AG04450 (cell line): ENCODE measurements at regions not wholly inside any gene's neighbourhood (a gene's known extent, or its start where the extent isn't known, plus 50 kb on each side); places are given as distances from the start of the nearest gene placed in this dataset.

ENCODE experiments used
- CTCF ChIA-PET: fragments of 300-600, 350-600 bp; formaldehyde crosslinking; extraction: SDS; loops from one replicate; lab custom pipeline; 2022; ENCODE audit warnings: antibody characterized with exemption, inconsistent platforms; lab: Charles Lee
- POLR2A ChIA-PET: fragments of 350-600 bp; formaldehyde crosslinking; extraction: SDS; loops from one replicate; lab custom pipeline; 2021; ENCODE audit warnings: antibody characterized with exemption, inconsistent platforms; lab: Yijun Ruan, JAX
- DNase-seq: peaks from one replicate; pipeline ENCODE4 v3.0.0-alpha.2; 2011; ENCODE audit warnings: low read depth, low spot score
- H3K27ac ChIP-seq: one replicate; pipeline ENCODE4 v1.5.1; 2012; ENCODE audit warnings: low read depth, low read length, control low read depth
- H3K27me3 ChIP-seq: one replicate; pipeline ENCODE4 v1.6.0; 2012; ENCODE audit warnings: low read length; ENCODE audit not compliant: control insufficient read depth, insufficient read depth
- H3K4me3 ChIP-seq: 2 replicates; pipeline ENCODE4 v1.5.1; 2011; ENCODE audit warnings: mild to moderate bottlenecking, low read depth, low read length, control low read depth
- H3K9me3 ChIP-seq: 2 replicates; pipeline ENCODE4 v1.5.1; 2012; ENCODE audit warnings: low read length; ENCODE audit not compliant: control insufficient read depth, insufficient read depth
- CTCF ChIP-seq: IDR thresholded peaks from 2 replicates; pipeline ENCODE4 v1.5.1; 2011; ENCODE audit warnings: low read depth, low read length, control low read depth, inconsistent platforms

GRCh38 chrX:40478474-40479065, 102.2 kb upstream of the ATP6AP2 start:
- no peak for TF ChIP-seq CTCF
- CTCF ChIA-PET: no interaction called here
- Histone ChIP-seq H3K9me3 (no peaks in the 10 kb centered on the region), H3K27me3 (peaks cover 2% of the 10 kb centered on the region), H3K27ac (no peak overlapping the region), H3K4me3 (no peak overlapping the region)
- no peak for DNase-seq
- POLR2A ChIA-PET: no interaction called here

- H3K27ac ChIP-seq: no peak overlapping the region
- POLR2A ChIA-PET: no interaction called here
- H3K9me3 ChIP-seq: no peaks in the 10 kb centered on the region
- H3K27me3 ChIP-seq: peaks cover 2% of the 10 kb centered on the region
- CTCF ChIA-PET: no interaction called here
- H3K4me3 ChIP-seq: no peak overlapping the region
- no peak for DNase-seq
- TF ChIP-seq CTCF: no peak
These were observed 103.8 kb upstream of the ATP6AP2 start for GRCh38 chrX:40476958-40477357.

GRCh38 chrX:40474645-40475044, 106.1 kb upstream of the ATP6AP2 start:
- POLR2A ChIA-PET: no interaction called here
- Histone ChIP-seq H3K27ac (no peak overlapping the region), H3K4me3 (no peak overlapping the region), H3K9me3 (no peaks in the 10 kb centered on the region), H3K27me3 (no peaks in the 10 kb centered on the region)
- no peak for TF ChIP-seq CTCF
- CTCF ChIA-PET: no interaction called here
- DNase-seq: no peak

GRCh38 chrX:40474205-40474626, 106.6 kb upstream of the ATP6AP2 start:
- ChIA-PET POLR2A (no interaction called here), CTCF (no interaction called here)
- H3K4me3 ChIP-seq: no peak overlapping the region
- DNase-seq: no peak
- H3K27me3 ChIP-seq: no peaks in the 10 kb centered on the region
- no peaks in the 10 kb centered on the region for H3K9me3 ChIP-seq
- H3K27ac ChIP-seq: no peak overlapping the region
- TF ChIP-seq CTCF: no peak

GRCh38 chrX:40473460-40474204, 107.1 kb upstream of the ATP6AP2 start:
- ChIA-PET CTCF (no interaction called here), POLR2A (no interaction called here)
- TF ChIP-seq CTCF: no peak
- no peak overlapping the region for H3K4me3 ChIP-seq
- no peaks in the 10 kb centered on the region for H3K27me3 ChIP-seq
- no peak overlapping the region for H3K27ac ChIP-seq
- H3K9me3 ChIP-seq: no peaks in the 10 kb centered on the region
- DNase-seq: no peak
